WTC11 (cell line): ENCODE measurements at regions not wholly inside any gene's neighbourhood (a gene's known extent, or its start where the extent isn't known, plus 50 kb on each side); places are given as distances from the start of the nearest gene placed in this dataset.

Experiments used
- AFF4 ChIP-seq: sonication (generic); formaldehyde crosslinking; IDR thresholded peaks from 2 replicates; pipeline ENCODE4 v1.8.1; 2023; ENCODE audit warnings: mild to moderate bottlenecking, missing genetic modification reagents, borderline replicate concordance
- AR ChIP-seq: fragments of 250-450 bp; sonication (Bioruptor Pico); IDR thresholded peaks from 2 replicates; pipeline ENCODE4 v1.9.0; 2021; ENCODE audit warnings: mild to moderate bottlenecking
- CTCF ChIP-seq: fragments of 200-600 bp; IDR thresholded peaks from 2 replicates; pipeline ENCODE4 v1.8.0; 2022; ENCODE audit warnings: antibody characterized with exemption
- E2F5 ChIP-seq: sonication (generic); formaldehyde crosslinking; IDR thresholded peaks from 2 replicates; pipeline ENCODE4 v1.8.1; 2022; ENCODE audit warnings: mild to moderate bottlenecking, moderate library complexity, missing genetic modification reagents
- HMGXB4 ChIP-seq: sonication (generic); formaldehyde crosslinking; IDR thresholded peaks from 2 replicates; pipeline ENCODE4 v1.8.1; 2023; ENCODE audit warnings: mild to moderate bottlenecking, moderate library complexity, missing genetic modification reagents
- RELA ChIP-seq: sonication (generic); formaldehyde crosslinking; IDR thresholded peaks from 2 replicates; pipeline ENCODE4 v1.8.1; 2022; ENCODE audit warnings: missing genetic modification reagents, mild to moderate bottlenecking, borderline replicate concordance
- SP1 ChIP-seq: sonication (generic); formaldehyde crosslinking; conservative IDR thresholded peaks from 2 replicates; pipeline ENCODE4 v1.8.1; 2022; ENCODE audit warnings: missing genetic modification reagents
- TEAD4 ChIP-seq: sonication (generic); formaldehyde crosslinking; IDR thresholded peaks from 2 replicates; pipeline ENCODE4 v1.8.0; 2022; ENCODE audit warnings: mild to moderate bottlenecking, missing genetic modification reagents
- USF1 ChIP-seq: sonication (generic); formaldehyde crosslinking; IDR thresholded peaks from 2 replicates; pipeline ENCODE4 v1.8.0; 2022; ENCODE audit warnings: mild to moderate bottlenecking, missing genetic modification reagents
- USF2 ChIP-seq: sonication (generic); formaldehyde crosslinking; IDR thresholded peaks from 2 replicates; pipeline ENCODE4 v1.8.1; 2023; ENCODE audit warnings: mild to moderate bottlenecking, missing genetic modification reagents, moderate library complexity
- ZSCAN18 ChIP-seq: fragments of 250-450 bp; sonication (Bioruptor Pico); IDR thresholded peaks from 2 replicates; pipeline ENCODE4 v2.1.2; 2022; ENCODE audit warnings: mild to moderate bottlenecking, moderate library complexity

- TF ChIP-seq USF2 (CRISPR knock-in tag) (no peak), AR (no peak), SP1 (no peak), AFF4 (no peak), TEAD4 (CRISPR knock-in tag) (no peak), CTCF (no peak), HMGXB4 (CRISPR knock-in tag) (no peak), USF1 (no peak), ZSCAN18 (CRISPR knock-in tag) (no peak), E2F5 (CRISPR knock-in tag) (no peak), RELA (CRISPR knock-in tag) (no peak)
Observed at GRCh38 chr22:26933105-26933590, 275.8 kb downstream of the MIAT start.
